ENCODE measurements at regions not wholly inside any gene's neighbourhood (a gene's known extent, or its start where the extent isn't known, plus 50 kb on each side); places are given as distances from the start of the nearest gene placed in this dataset.

GRCh38 chr19:30137747-30138146 is 195.7 kb downstream of the URI1 start:
- Histone ChIP-seq H3K79me1 (ENCODE audit: low read depth, low read length) (no peaks in the 10 kb centered on the region), H3K18ac (ENCODE audit: extremely low read depth, low read length) (no peak overlapping the region), H4K91ac (replicated peaks; ENCODE audit: insufficient read length, low read length) (no peak overlapping the region), H3K27ac (ENCODE audit: low read depth, low read length) (no peak overlapping the region), H3K27me3 (replicated peaks in 1 of 4; ENCODE audit: control insufficient read depth in 3 of 4, extremely low read depth in 1 of 4, insufficient read depth in 3 of 4, low read length in 3 of 4) (no peaks in the 10 kb centered on the region), H3K36me3 (ENCODE audit: control insufficient read depth in 2 of 4, insufficient read depth in 4 of 4, low read length in 3 of 4) (no peaks in the 10 kb centered on the region), H2BK20ac (ENCODE audit: low read length) (no peak overlapping the region), H4K5ac (ENCODE audit: insufficient read length, low read depth, low read length) (no peak overlapping the region), H4K8ac (ENCODE audit: extremely low read depth, insufficient read depth, low read length) (no peak overlapping the region), H2BK12ac (ENCODE audit: low read depth, low read length) (no peak overlapping the region), H2AK5ac (ENCODE audit: low read depth, low read length) (no peak overlapping the region), H3K4me2 (ENCODE audit: insufficient read depth in 1 of 2, low read depth in 2 of 2, low read length in 2 of 2) (no peak overlapping the region), H3K56ac (replicated peaks; ENCODE audit: insufficient read length, low read depth, low read length) (no peak overlapping the region), H3K4ac (replicated peaks; ENCODE audit: insufficient read length, low read depth, low read length) (no peak overlapping the region), H3K23ac (ENCODE audit: insufficient read length) (no peak overlapping the region), H4K20me1 (replicated peaks in 1 of 2; ENCODE audit: control insufficient read depth in 1 of 2, insufficient read depth in 2 of 2, low read length in 2 of 2) (no peaks in the 10 kb centered on the region), H3K4me3 (ENCODE audit: extremely low read depth in 1 of 4, insufficient read depth in 2 of 4, low read depth in 3 of 4, low read length in 4 of 4) (no peak overlapping the region), H2AFZ (ENCODE audit: low read length) (no peak overlapping the region), H3K79me2 (ENCODE audit: control insufficient read depth in 1 of 2, insufficient read depth in 2 of 2, low read length in 2 of 2) (no peaks in the 10 kb centered on the region), H2BK15ac (ENCODE audit: low read length) (no peak overlapping the region), H2BK5ac (ENCODE audit: low read depth, low read length) (no peak overlapping the region), H3K23me2 (ENCODE audit: low read depth, low read length) (no peaks in the 10 kb centered on the region), H3K14ac (ENCODE audit: insufficient read length) (no peak overlapping the region), H2BK120ac (replicated peaks; ENCODE audit: low read depth, low read length) (no peak overlapping the region), H3K4me1 (replicated peaks in 1 of 4; ENCODE audit: control insufficient read depth in 3 of 4, insufficient read depth in 4 of 4, low read length in 3 of 4) (peaks cover 0 to under 1% (median 0%) of the 10 kb centered on the region in 4 experiments; a peak in 1 of 7 replicates), H3K9me3 (ENCODE audit: insufficient read depth in 2 of 2, low read depth in 1 of 2, low read length in 1 of 2) (no peaks in the 10 kb centered on the region; a peak in 1 of 4 replicates), H3K9ac (replicated peaks in 1 of 4; ENCODE audit: extremely low read depth in 1 of 4, low read depth in 3 of 4, low read length in 3 of 4) (no peak overlapping the region)
- DNase-seq (ENCODE audit: low read depth in 1 of 2, low spot score in 2 of 2) (no peak), FAIRE-seq (no peak)
- ChIA-PET CTCF (ENCODE audit: partially characterized antibody) (interaction anchor here (1.4 to 2.5 kb wide), 2 partner anchors 11 to 52 kb away, joined by 3 to 7 read pairs; no protein-coding TSS in a partner anchor), POLR2A (ENCODE audit: partially characterized antibody) (no interaction called here)
- 97% methylated on average over 5 of the region's 5 CpGs; no CpG with 5 or more reads in 1 of the 2 experiments for WGBS, 2 experiments (ENCODE audit: extremely low coverage in 1 of 2, insufficient coverage in 1 of 2, insufficient read length in 1 of 2, insufficient replicate concordance in 2 of 2, low coverage in 1 of 2, low lambda C conversion rate in 2 of 2, missing lambda C conversion rate in 1 of 2)
- TF ChIP-seq CBX8 (IDR thresholded peaks at IDR 0.05; ENCODE audit: borderline replicate concordance, low read depth, low read length) (no peak), CTBP2 (IDR thresholded peaks at IDR 0.05; ENCODE audit: borderline replicate concordance, insufficient read depth, insufficient read length, low read length) (no peak), BCL11A (IDR thresholded peaks at IDR 0.05; ENCODE audit: low read depth in 2 of 2, low read length in 2 of 2) (no peak), SIN3A (conservative IDR thresholded peaks at IDR 0.05 in 1 of 2, IDR thresholded peaks at IDR 0.05 in 1 of 2; ENCODE audit: low read depth in 1 of 2, low read length in 2 of 2) (no peak), JUN (IDR thresholded peaks at IDR 0.05; ENCODE audit: low read depth, low read length) (no peak), TAF7 (optimal IDR thresholded peaks at IDR 0.05; ENCODE audit: borderline replicate concordance, low read depth, low read length) (no peak), GTF2F1 (IDR thresholded peaks at IDR 0.05; ENCODE audit: borderline replicate concordance, low read depth, low read length) (no peak), SP1 (IDR thresholded peaks at IDR 0.05; ENCODE audit: low read depth, low read length) (no peak), RAD21 (IDR thresholded peaks at IDR 0.05 in 1 of 2, conservative IDR thresholded peaks at IDR 0.05 in 1 of 2; ENCODE audit: low read depth in 2 of 2, low read length in 2 of 2) (no peak), RBBP5 (IDR thresholded peaks at IDR 0.05; ENCODE audit: borderline replicate concordance, low read depth, low read length) (no peak), CHD1 (IDR thresholded peaks at IDR 0.05; ENCODE audit: low read depth, low read length) (no peak), MAFK (IDR thresholded peaks at IDR 0.05; ENCODE audit: low read depth, low read length) (no peak), SP2 (IDR thresholded peaks at IDR 0.05; ENCODE audit: low read length) (no peak)
- TF ChIP-seq, protein P1, sequence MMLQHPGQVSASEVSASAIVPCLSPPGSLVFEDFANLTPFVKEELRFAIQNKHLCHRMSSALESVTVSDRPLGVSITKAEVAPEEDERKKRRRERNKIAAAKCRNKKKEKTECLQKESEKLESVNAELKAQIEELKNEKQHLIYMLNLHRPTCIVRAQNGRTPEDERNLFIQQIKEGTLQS (IDR thresholded peaks at IDR 0.05; ENCODE audit: insufficient read depth, low read depth, low read length) = no peak

Data from H1 (cell line).